ENCODE measurements at regions not wholly inside any gene's neighbourhood (a gene's known extent, or its start where the extent isn't known, plus 50 kb on each side); places are given as distances from the start of the nearest gene placed in this dataset.

DNA sequence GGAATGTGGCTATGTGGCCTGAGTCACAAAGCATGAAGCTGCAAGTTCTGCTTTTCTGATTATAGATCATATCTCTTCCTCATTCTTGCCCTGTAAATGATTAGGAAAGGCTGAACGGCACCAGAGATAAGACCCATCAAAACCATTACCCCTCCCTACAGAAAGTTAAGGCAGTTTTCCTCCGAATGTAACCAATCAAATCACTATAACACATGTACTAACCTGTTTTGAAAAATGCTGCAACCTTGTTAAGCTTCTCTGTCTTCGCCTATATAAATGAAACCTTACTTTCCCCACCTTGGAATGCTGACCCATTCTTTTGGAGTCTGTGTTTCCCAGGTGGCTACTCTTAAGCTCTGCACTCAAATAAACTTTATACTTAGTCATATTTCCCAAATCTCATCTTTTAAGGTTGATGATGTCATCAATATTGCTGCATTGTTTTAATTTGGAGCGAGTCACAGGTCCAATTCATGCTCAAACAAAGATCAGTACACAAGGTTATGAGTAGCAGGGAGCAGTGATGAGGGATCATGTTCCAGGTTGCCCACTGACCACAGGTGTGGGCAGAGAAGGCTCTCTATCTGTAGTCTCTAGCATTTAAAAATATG is 662.3 kb downstream of the IRS1 start:
- no peaks in the 10 kb centered on the region for H3K36me3 ChIP-seq (ENCODE audit: control insufficient read depth in 2 of 2, insufficient read depth in 2 of 2, low read length in 1 of 2)
- WGBS, 2 donors: 32 to 36% methylated on average over 4 of the region's 4 CpGs
- H3K27ac ChIP-seq (ENCODE audit: low read depth in 2 of 2, low read length in 1 of 2): no peak overlapping the region
- no peak overlapping the region for H3K4me3 ChIP-seq (ENCODE audit: low read depth in 1 of 2, low read length in 2 of 2)
- no peaks in the 10 kb centered on the region for H3K4me1 ChIP-seq (ENCODE audit: control insufficient read depth in 2 of 2, insufficient read depth in 2 of 2, low read length in 1 of 2)
- no peaks in the 10 kb centered on the region for H3K27me3 ChIP-seq (ENCODE audit: control insufficient read depth in 1 of 2, insufficient read depth in 2 of 2, low read length in 2 of 2)
- H3K9me3 ChIP-seq (ENCODE audit: control insufficient read depth in 2 of 2, insufficient read depth in 1 of 2, low read depth in 1 of 2, low read length in 1 of 2): no peaks in the 10 kb centered on the region

DNA sequence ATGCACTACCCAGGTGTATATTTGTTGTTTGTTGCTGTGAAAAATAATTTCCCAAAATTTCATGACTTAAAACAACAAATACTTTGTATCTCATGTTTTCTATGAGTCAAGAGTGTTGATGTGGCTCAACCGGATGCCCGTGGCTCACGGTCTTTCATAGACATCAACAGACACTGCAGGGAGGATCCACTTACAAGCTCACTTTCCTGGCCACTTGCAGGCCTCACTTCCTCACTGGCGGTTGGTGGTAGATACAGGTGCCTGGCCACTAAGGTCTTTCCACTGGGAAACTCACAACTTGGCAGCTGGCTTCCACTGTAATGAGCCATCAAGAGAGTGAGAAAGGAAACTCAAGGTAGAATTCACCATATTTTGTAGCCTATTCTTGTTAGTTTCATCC is 662.9 kb downstream of the IRS1 start:
- Histone ChIP-seq H3K4me1 (ENCODE audit: control insufficient read depth in 2 of 2, insufficient read depth in 2 of 2, low read length in 1 of 2) (no peaks in the 10 kb centered on the region), H3K27ac (ENCODE audit: low read depth in 2 of 2, low read length in 1 of 2) (no peak overlapping the region), H3K9me3 (ENCODE audit: control insufficient read depth in 2 of 2, insufficient read depth in 1 of 2, low read depth in 1 of 2, low read length in 1 of 2) (no peaks in the 10 kb centered on the region), H3K4me3 (ENCODE audit: low read depth in 1 of 2, low read length in 2 of 2) (no peak overlapping the region), H3K36me3 (ENCODE audit: control insufficient read depth in 2 of 2, insufficient read depth in 2 of 2, low read length in 1 of 2) (no peaks in the 10 kb centered on the region), H3K27me3 (ENCODE audit: control insufficient read depth in 1 of 2, insufficient read depth in 2 of 2, low read length in 2 of 2) (no peaks in the 10 kb centered on the region)
- WGBS, 2 donors: 63 to 76% methylated on average over 4 of the region's 4 CpGs

DNA sequence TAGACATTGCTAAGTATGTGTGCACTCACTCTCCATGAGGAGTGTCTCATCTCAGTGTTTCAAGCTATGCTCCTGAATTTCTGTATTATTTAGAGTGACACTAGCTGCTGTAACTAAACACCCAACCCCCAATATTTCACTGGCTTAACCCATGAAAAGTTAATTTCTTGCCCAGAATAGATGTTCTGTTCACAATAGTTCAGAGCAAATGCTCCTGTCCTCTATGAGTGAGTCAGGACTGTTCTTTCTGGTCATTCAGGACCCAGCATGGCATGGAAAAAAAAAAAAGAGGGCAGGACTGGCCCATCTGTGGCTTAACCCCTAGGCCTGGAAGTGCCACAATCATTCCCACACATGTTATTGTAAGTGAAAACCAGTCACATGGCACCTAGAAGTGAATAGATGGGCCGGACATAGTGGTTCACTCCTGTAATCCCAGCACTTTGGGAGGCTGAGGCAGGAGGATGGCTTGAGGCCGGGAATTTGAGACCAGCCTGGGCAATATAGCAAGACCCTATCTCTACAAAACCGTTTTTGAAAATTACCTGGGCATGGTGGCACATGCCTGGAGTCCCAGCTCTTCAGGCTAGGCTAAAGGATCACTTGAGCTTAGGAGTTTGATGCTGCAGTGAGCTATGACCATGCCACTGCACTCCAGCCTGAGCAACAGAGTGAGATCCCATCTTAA is 663.6 kb downstream of the IRS1 start:
- WGBS, 2 donors: 64 to 66% methylated on average over 3 of the region's 3 CpGs
- H3K27ac ChIP-seq (ENCODE audit: low read depth in 2 of 2, low read length in 1 of 2): no peak overlapping the region

DNA sequence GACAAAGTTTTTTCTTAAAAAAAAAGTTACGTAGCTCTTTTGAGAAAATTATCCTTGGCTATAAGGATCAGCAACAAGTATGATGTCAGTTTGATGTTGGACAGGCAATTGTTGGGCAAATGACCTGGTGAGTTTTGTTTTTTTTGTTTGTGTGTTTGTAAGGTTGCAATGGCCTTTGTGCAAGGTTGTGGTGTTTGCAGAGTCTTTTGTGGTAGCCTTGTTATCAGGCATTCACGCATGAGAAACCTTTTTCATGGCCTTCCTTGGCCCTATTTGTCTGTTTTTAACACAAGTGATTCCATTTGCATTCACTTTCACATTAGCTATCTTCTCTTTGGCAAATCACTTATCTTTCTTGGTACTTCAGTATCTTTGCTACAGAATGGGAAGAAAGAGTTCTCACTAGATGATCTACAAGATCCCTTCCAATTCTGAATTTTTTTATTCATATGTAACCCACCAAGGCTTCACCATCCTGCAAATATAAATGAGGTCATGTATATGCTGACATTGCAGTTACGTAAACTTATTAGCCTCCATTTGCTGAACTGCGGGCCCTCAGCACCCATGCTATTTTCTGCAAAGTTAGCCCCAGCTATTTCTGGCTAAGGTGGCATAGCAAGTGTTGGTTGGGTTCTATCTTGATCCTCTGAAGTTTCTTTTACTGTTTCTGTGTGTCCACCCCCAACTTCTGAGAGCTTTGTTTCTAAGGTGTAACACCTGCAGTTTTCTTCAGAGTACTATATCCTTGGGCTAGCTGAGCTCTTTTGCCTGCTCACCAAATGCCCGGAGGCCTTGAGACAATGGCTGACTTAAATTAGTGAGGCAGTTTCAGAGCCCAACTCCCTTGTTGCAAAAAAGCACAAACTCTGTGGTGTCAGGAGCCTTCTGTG is 667.1 kb downstream of the IRS1 start:
- H3K9me3 ChIP-seq (ENCODE audit: control insufficient read depth in 2 of 2, insufficient read depth in 1 of 2, low read depth in 1 of 2, low read length in 1 of 2): no peaks in the 10 kb centered on the region
- no peak overlapping the region for H3K27ac ChIP-seq (ENCODE audit: low read depth in 2 of 2, low read length in 1 of 2)
- H3K27me3 ChIP-seq (ENCODE audit: control insufficient read depth in 1 of 2, insufficient read depth in 2 of 2, low read length in 2 of 2): no peaks in the 10 kb centered on the region
- H3K4me3 ChIP-seq (ENCODE audit: low read depth in 1 of 2, low read length in 2 of 2): no peak overlapping the region
- 93 to 94% methylated on average over 5 of the region's 5 CpGs for WGBS, 2 donors
- no peaks in the 10 kb centered on the region for H3K36me3 ChIP-seq (ENCODE audit: control insufficient read depth in 2 of 2, insufficient read depth in 2 of 2, low read length in 1 of 2)
- H3K4me1 ChIP-seq (ENCODE audit: control insufficient read depth in 2 of 2, insufficient read depth in 2 of 2, low read length in 1 of 2): no peaks in the 10 kb centered on the region

More for the DNA sequence above, 663.6 kb downstream of the IRS1 start:
- Histone ChIP-seq H3K4me1 (ENCODE audit: control insufficient read depth in 2 of 2, insufficient read depth in 2 of 2, low read length in 1 of 2) (no peaks in the 10 kb centered on the region), H3K27me3 (ENCODE audit: control insufficient read depth in 1 of 2, insufficient read depth in 2 of 2, low read length in 2 of 2) (no peaks in the 10 kb centered on the region), H3K9me3 (ENCODE audit: control insufficient read depth in 2 of 2, insufficient read depth in 1 of 2, low read depth in 1 of 2, low read length in 1 of 2) (no peaks in the 10 kb centered on the region), H3K4me3 (ENCODE audit: low read depth in 1 of 2, low read length in 2 of 2) (no peak overlapping the region), H3K36me3 (ENCODE audit: control insufficient read depth in 2 of 2, insufficient read depth in 2 of 2, low read length in 1 of 2) (no peaks in the 10 kb centered on the region)

DNA sequence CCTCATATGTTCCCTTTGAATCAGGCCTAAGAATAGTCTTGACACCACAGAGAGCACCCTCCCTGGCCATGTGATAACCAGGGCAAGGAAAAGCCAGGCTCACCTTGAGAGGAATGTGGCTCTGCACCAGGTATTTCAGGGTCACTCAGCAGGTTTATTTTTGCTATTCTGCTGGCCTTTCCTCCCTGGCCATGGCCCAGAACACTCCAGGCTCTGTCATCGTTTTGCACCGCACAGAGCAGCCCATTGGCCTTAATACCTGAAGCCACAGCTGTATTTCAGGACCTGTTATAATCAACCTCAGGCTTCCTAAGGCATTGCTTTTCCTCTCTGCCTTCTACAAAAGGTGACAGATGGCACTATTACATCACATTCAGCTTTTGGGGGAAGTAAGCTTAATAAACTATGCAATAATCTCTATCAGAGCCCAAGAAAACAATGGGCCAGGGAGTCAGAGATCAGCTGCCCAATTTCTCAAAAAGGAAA is 668.3 kb downstream of the IRS1 start:
- Histone ChIP-seq H3K9me3 (ENCODE audit: control insufficient read depth in 2 of 2, insufficient read depth in 1 of 2, low read depth in 1 of 2, low read length in 1 of 2) (no peaks in the 10 kb centered on the region), H3K4me1 (ENCODE audit: control insufficient read depth in 2 of 2, insufficient read depth in 2 of 2, low read length in 1 of 2) (no peaks in the 10 kb centered on the region), H3K36me3 (ENCODE audit: control insufficient read depth in 2 of 2, insufficient read depth in 2 of 2, low read length in 1 of 2) (no peaks in the 10 kb centered on the region), H3K27me3 (ENCODE audit: control insufficient read depth in 1 of 2, insufficient read depth in 2 of 2, low read length in 2 of 2) (no peaks in the 10 kb centered on the region), H3K4me3 (ENCODE audit: low read depth in 1 of 2, low read length in 2 of 2) (no peak overlapping the region), H3K27ac (ENCODE audit: low read depth in 2 of 2, low read length in 1 of 2) (no peak overlapping the region)
- WGBS, 2 donors: 50 to 64% methylated on average over 2 of the region's 2 CpGs

DNA sequence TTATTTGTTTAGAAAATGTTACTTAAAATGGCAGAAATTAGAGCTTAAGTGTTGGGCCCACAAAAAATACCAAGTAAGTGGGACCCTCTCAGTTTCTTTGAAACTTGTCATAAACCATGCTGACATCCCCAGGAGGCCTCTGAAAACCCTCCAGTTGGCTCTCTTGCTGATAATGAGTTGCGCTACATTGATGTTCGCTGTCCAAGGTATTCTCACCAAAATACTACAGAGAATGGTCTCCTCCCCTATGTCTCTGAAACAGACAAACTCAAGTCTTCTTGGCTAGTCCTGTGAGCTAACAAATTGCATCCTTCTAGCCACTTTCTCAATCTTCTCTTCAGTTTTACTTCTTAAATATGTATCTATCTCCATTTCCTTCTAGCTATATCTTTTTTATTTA is 669.4 kb downstream of the IRS1 start:
- 53 to 74% methylated on average over 2 of the region's 2 CpGs for WGBS, 2 donors
- no peaks in the 10 kb centered on the region for H3K4me1 ChIP-seq (ENCODE audit: control insufficient read depth in 2 of 2, insufficient read depth in 2 of 2, low read length in 1 of 2)
- H3K36me3 ChIP-seq (ENCODE audit: control insufficient read depth in 2 of 2, insufficient read depth in 2 of 2, low read length in 1 of 2): no peaks in the 10 kb centered on the region
- no peak overlapping the region for H3K4me3 ChIP-seq (ENCODE audit: low read depth in 1 of 2, low read length in 2 of 2)
- H3K27ac ChIP-seq (ENCODE audit: low read depth in 2 of 2, low read length in 1 of 2): no peak overlapping the region
- H3K9me3 ChIP-seq (ENCODE audit: control insufficient read depth in 2 of 2, insufficient read depth in 1 of 2, low read depth in 1 of 2, low read length in 1 of 2): no peaks in the 10 kb centered on the region
- H3K27me3 ChIP-seq (ENCODE audit: control insufficient read depth in 1 of 2, insufficient read depth in 2 of 2, low read length in 2 of 2): no peaks in the 10 kb centered on the region

DNA sequence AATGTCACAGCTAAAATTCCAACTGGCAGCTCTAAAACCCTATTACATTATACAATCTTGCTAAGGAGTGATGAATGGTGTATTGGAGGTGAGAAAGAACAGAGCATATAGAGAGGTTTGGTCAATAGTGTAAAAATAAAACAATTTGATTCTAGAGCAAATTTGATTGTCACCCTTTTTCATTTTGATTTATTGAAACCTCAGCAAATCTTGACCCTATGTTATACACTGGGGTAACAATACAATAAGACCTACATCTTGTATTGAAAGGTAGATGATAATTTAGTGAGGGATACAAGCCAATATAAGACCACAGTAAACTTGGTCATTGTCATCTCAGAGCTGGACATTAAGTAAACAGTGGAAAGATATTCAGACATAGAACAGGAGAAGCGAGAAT is 671.9 kb downstream of the IRS1 start:
- no peaks in the 10 kb centered on the region for H3K36me3 ChIP-seq (ENCODE audit: control insufficient read depth in 2 of 2, insufficient read depth in 2 of 2, low read length in 1 of 2)
- H3K27ac ChIP-seq (ENCODE audit: low read depth in 2 of 2, low read length in 1 of 2): no peak overlapping the region
- no peak overlapping the region for H3K4me3 ChIP-seq (ENCODE audit: low read depth in 1 of 2, low read length in 2 of 2)
- no peaks in the 10 kb centered on the region for H3K27me3 ChIP-seq (ENCODE audit: control insufficient read depth in 1 of 2, insufficient read depth in 2 of 2, low read length in 2 of 2)
- WGBS, 2 donors: 81 to 91% methylated on average over 1 of the region's 1 CpG
- no peaks in the 10 kb centered on the region for H3K9me3 ChIP-seq (ENCODE audit: control insufficient read depth in 2 of 2, insufficient read depth in 1 of 2, low read depth in 1 of 2, low read length in 1 of 2)
- H3K4me1 ChIP-seq (ENCODE audit: control insufficient read depth in 2 of 2, insufficient read depth in 2 of 2, low read length in 1 of 2): no peaks in the 10 kb centered on the region

DNA sequence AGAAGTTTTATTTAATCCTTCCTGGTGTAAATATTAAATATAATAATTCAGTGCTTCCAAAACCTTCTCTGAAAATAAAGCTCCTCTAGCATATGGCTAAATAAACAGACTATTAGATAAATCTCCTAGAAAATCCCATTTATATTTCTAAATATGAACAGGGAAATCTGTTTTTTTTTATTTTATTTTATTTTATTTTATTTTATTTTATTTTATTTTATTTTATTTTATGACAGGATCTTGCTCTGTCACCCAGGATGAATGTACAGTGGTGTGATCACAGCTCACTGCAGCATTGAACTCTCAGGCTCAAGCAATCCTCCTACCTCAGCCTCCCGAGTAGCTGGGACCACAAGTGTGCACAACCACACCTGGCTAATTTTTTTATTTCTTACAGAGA is 673.5 kb downstream of the IRS1 start:
- no peak overlapping the region for H3K27ac ChIP-seq (ENCODE audit: low read depth in 2 of 2, low read length in 1 of 2)

DNA sequence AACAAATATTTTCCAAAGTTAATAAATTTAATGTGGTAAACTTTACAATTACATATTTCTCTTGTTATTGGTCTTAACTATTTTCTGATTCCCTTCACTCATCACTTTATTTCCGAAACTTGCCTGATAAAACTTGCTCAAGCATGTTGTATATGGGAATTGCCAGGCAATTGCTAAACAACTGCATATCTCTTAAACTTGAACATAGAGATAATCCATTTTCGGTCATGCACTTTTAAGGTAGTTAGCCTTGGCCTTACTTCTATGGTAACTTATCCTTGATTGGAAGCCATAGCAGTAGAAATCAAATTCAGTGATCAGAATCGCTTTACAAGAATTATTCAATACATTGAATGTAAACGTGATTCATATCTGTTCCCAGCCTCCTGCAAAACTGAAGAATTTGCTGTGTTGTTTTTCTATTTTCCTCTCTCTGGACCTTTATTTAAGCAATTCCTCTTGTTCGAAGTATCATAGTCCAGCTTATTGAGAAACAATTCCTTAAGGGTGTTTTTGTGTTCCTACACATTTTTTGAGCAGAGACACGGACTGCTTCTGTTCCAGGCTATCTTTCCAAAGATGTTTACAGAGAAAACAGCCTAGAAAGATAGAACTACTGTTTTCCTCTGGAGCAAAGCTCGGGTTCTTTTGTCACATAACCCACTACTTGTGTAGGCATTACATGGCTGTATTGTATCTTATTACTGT is 674.3 kb downstream of the IRS1 start:
- H3K4me3 ChIP-seq (ENCODE audit: low read depth in 1 of 2, low read length in 2 of 2): no peak overlapping the region
- H3K27ac ChIP-seq (ENCODE audit: low read depth in 2 of 2, low read length in 1 of 2): no peak overlapping the region
- no peaks in the 10 kb centered on the region for H3K27me3 ChIP-seq (ENCODE audit: control insufficient read depth in 1 of 2, insufficient read depth in 2 of 2, low read length in 2 of 2)
- no peaks in the 10 kb centered on the region for H3K36me3 ChIP-seq (ENCODE audit: control insufficient read depth in 2 of 2, insufficient read depth in 2 of 2, low read length in 1 of 2)
- H3K4me1 ChIP-seq (ENCODE audit: control insufficient read depth in 2 of 2, insufficient read depth in 2 of 2, low read length in 1 of 2): no peaks in the 10 kb centered on the region
- WGBS, 2 donors: 56% methylated on average over 7 of the region's 7 CpGs
- no peaks in the 10 kb centered on the region for H3K9me3 ChIP-seq (ENCODE audit: control insufficient read depth in 2 of 2, insufficient read depth in 1 of 2, low read depth in 1 of 2, low read length in 1 of 2)

More for the DNA sequence above, 673.5 kb downstream of the IRS1 start:
- H3K27me3 ChIP-seq (ENCODE audit: control insufficient read depth in 1 of 2, insufficient read depth in 2 of 2, low read length in 2 of 2): no peaks in the 10 kb centered on the region
- WGBS, 2 donors: 83 to 94% methylated on average over 1 of the region's 1 CpG
- no peaks in the 10 kb centered on the region for H3K9me3 ChIP-seq (ENCODE audit: control insufficient read depth in 2 of 2, insufficient read depth in 1 of 2, low read depth in 1 of 2, low read length in 1 of 2)
- H3K36me3 ChIP-seq (ENCODE audit: control insufficient read depth in 2 of 2, insufficient read depth in 2 of 2, low read length in 1 of 2): no peaks in the 10 kb centered on the region
- H3K4me1 ChIP-seq (ENCODE audit: control insufficient read depth in 2 of 2, insufficient read depth in 2 of 2, low read length in 1 of 2): no peaks in the 10 kb centered on the region
- H3K4me3 ChIP-seq (ENCODE audit: low read depth in 1 of 2, low read length in 2 of 2): no peak overlapping the region
